Endodermal cell (in vitro differentiated cells): ENCODE measurements at regions not wholly inside any gene's neighbourhood (a gene's known extent, or its start where the extent isn't known, plus 50 kb on each side); places are given as distances from the start of the nearest gene placed in this dataset.

ENCODE experiments used
- DNase-seq: peaks from one replicate; pipeline ENCODE4 v3.0.0-alpha.2; 2017
- H3K27ac ChIP-seq: 2 replicates; pipeline ENCODE4 v1.5.1; 2013; ENCODE audit warnings: mild to moderate bottlenecking, low read depth, low read length, moderate library complexity
- H3K27me3 ChIP-seq: 2 replicates; pipeline ENCODE4 v1.6.1; 2013; ENCODE audit warnings: mild to moderate bottlenecking, low read length, moderate library complexity; ENCODE audit not compliant: insufficient read depth, control insufficient read depth, poor library complexity, severe bottlenecking
- H3K36me3 ChIP-seq: 2 replicates; pipeline ENCODE4 v1.7.0; 2013; ENCODE audit warnings: mild to moderate bottlenecking, low read length, moderate library complexity; ENCODE audit not compliant: control insufficient read depth, insufficient read depth
- H3K4me1 ChIP-seq: one replicate; pipeline ENCODE4 v1.7.0; 2013; ENCODE audit warnings: low read length; ENCODE audit not compliant: control insufficient read depth, insufficient read depth
- H3K4me3 ChIP-seq: 2 replicates; pipeline ENCODE4 v1.5.1; 2013; ENCODE audit warnings: mild to moderate bottlenecking, low read length, moderate library complexity
- H3K9ac ChIP-seq: 2 replicates; pipeline ENCODE4 v1.6.1; 2013; ENCODE audit warnings: mild to moderate bottlenecking, low read length, moderate library complexity; ENCODE audit not compliant: poor library complexity, severe bottlenecking; ENCODE audit errors: extremely low read depth
- H3K9me3 ChIP-seq: 2 replicates; pipeline ENCODE4 v1.6.1; 2013; ENCODE audit warnings: mild to moderate bottlenecking, low read length, moderate library complexity; ENCODE audit not compliant: control insufficient read depth
- H3K27ac Mint-ChIP-seq: 2 replicates; pipeline ENCODE4 v1.8.0; 2020; ENCODE audit warnings: mixed read lengths
- H3K27me3 Mint-ChIP-seq: 2 replicates; pipeline ENCODE4 v1.8.0; 2021; ENCODE audit warnings: mild to moderate bottlenecking, mixed read lengths; ENCODE audit not compliant: insufficient read depth
- H3K36me3 Mint-ChIP-seq: 2 replicates; pipeline ENCODE4 v1.8.0; 2020; ENCODE audit warnings: low read depth, mixed read lengths
- H3K4me1 Mint-ChIP-seq: 2 replicates; pipeline ENCODE4 v1.8.0; 2020; ENCODE audit warnings: mixed read lengths
- H3K4me3 Mint-ChIP-seq: 2 replicates; pipeline ENCODE4 v1.8.0; 2020; ENCODE audit warnings: mild to moderate bottlenecking, moderate library complexity, mixed read lengths
- H3K9me3 Mint-ChIP-seq: 2 replicates; pipeline ENCODE4 v1.8.0; 2020; ENCODE audit warnings: mild to moderate bottlenecking, mixed read lengths
- CTCF ChIP-seq: fragments of 200-600 bp; sonication (generic); conservative IDR thresholded peaks from 2 replicates; pipeline ENCODE4 v1.5.0; 2021; ENCODE audit warnings: antibody characterized with exemption, mild to moderate bottlenecking
- WGBS, 2 experiments: methylation state at CpG; one replicate each; pipeline versions ENCODE4 v1.1.5 to v1.1.7; 2013; ENCODE audit warnings: missing lambda C conversion rate in 2 of 2, mixed read lengths in 1 of 2; ENCODE audit not compliant: insufficient coverage in 1 of 2, insufficient read length in 1 of 2; 5-methylcytosine and 5-hydroxymethylcytosine counted together

GRCh38 chr10:117911684-117912083, 135.1 kb downstream of the RAB11FIP2 start:
- 48 to 71% methylated on average over 2 of the region's 2 CpGs for WGBS, 2 experiments
- no peaks in the 10 kb centered on the region for H3K4me1 ChIP-seq
- no peaks in the 10 kb centered on the region for H3K9me3 ChIP-seq
- no peaks in the 10 kb centered on the region for H3K36me3 ChIP-seq
- TF ChIP-seq CTCF, result no peak
- no peaks in the 10 kb centered on the region for H3K9me3 Mint-ChIP-seq
- H3K27me3 ChIP-seq, result peaks cover 16% of the 10 kb centered on the region
- no peak overlapping the region for H3K4me3 ChIP-seq
- no peak overlapping the region for H3K27ac ChIP-seq
- H3K27ac Mint-ChIP-seq, result no peak overlapping the region
- no peaks in the 10 kb centered on the region for H3K4me1 Mint-ChIP-seq
- peaks cover 26% of the 10 kb centered on the region for H3K27me3 Mint-ChIP-seq
- no peaks in the 10 kb centered on the region for H3K36me3 Mint-ChIP-seq
- H3K4me3 Mint-ChIP-seq, result no peak overlapping the region
- H3K9ac ChIP-seq, result no peak overlapping the region
- no peak for DNase-seq

GRCh38 chr10:117914334-117914733, 132.4 kb downstream of the RAB11FIP2 start:
- no peaks in the 10 kb centered on the region for H3K36me3 Mint-ChIP-seq
- no peak for TF ChIP-seq CTCF

GRCh38 chr10:117920956-117921355, 125.8 kb downstream of the RAB11FIP2 start:
- Histone ChIP-seq H3K9me3 (no peaks in the 10 kb centered on the region), H3K27me3 (no peaks in the 10 kb centered on the region), H3K36me3 (no peaks in the 10 kb centered on the region), H3K4me1 (no peaks in the 10 kb centered on the region), H3K27ac (no peak overlapping the region), H3K4me3 (no peak overlapping the region), H3K9ac (no peak overlapping the region)
- no peak overlapping the region for H3K4me3 Mint-ChIP-seq
- 95% methylated on average over 3 of the region's 3 CpGs for WGBS, 2 experiments
- no peak for DNase-seq
- no peaks in the 10 kb centered on the region for H3K4me1 Mint-ChIP-seq
- no peak overlapping the region for H3K27ac Mint-ChIP-seq
- no peaks in the 10 kb centered on the region for H3K36me3 Mint-ChIP-seq
- peaks cover 2% of the 10 kb centered on the region for H3K27me3 Mint-ChIP-seq
- no peak for TF ChIP-seq CTCF
- H3K9me3 Mint-ChIP-seq, result no peaks in the 10 kb centered on the region

More at GRCh38 chr10:117914334-117914733, 132.4 kb downstream of the RAB11FIP2 start:
- Mint-ChIP-seq H3K27ac (no peak overlapping the region), H3K9me3 (no peaks in the 10 kb centered on the region), H3K4me1 (no peaks in the 10 kb centered on the region), H3K4me3 (no peak overlapping the region), H3K27me3 (peaks cover 15% of the 10 kb centered on the region)
- Histone ChIP-seq H3K4me1 (no peaks in the 10 kb centered on the region), H3K9ac (no peak overlapping the region), H3K27me3 (no peaks in the 10 kb centered on the region), H3K4me3 (no peak overlapping the region), H3K27ac (no peak overlapping the region), H3K9me3 (no peaks in the 10 kb centered on the region), H3K36me3 (no peaks in the 10 kb centered on the region)
- WGBS, 2 experiments, result 69% methylated on average over 3 of the region's 6 CpGs; no CpG with 5 or more reads in 1 of the 2 experiments
- DNase-seq, result no peak
